ENCODE measurements at regions not wholly inside any gene's neighbourhood (a gene's known extent, or its start where the extent isn't known, plus 50 kb on each side); places are given as distances from the start of the nearest gene placed in this dataset.

GRCh38 chr6:124885171-124885570 is 77.1 kb upstream of the RNF217 start:
- DNase-seq (ENCODE audit: low spot score, unreplicated experiment), result no peak
- H3K27ac Mint-ChIP-seq, result peak overlapping the region; percentile 28
- H3K27me3 Mint-ChIP-seq, result peaks cover 3% of the 10 kb centered on the region
- H3K4me3 Mint-ChIP-seq (ENCODE audit: low read depth), result no peak overlapping the region
- H3K36me3 Mint-ChIP-seq (ENCODE audit: insufficient read depth), result no peaks in the 10 kb centered on the region
- H3K9me3 Mint-ChIP-seq (ENCODE audit: low read depth), result no peaks in the 10 kb centered on the region
- TF ChIP-seq, protein P1, sequence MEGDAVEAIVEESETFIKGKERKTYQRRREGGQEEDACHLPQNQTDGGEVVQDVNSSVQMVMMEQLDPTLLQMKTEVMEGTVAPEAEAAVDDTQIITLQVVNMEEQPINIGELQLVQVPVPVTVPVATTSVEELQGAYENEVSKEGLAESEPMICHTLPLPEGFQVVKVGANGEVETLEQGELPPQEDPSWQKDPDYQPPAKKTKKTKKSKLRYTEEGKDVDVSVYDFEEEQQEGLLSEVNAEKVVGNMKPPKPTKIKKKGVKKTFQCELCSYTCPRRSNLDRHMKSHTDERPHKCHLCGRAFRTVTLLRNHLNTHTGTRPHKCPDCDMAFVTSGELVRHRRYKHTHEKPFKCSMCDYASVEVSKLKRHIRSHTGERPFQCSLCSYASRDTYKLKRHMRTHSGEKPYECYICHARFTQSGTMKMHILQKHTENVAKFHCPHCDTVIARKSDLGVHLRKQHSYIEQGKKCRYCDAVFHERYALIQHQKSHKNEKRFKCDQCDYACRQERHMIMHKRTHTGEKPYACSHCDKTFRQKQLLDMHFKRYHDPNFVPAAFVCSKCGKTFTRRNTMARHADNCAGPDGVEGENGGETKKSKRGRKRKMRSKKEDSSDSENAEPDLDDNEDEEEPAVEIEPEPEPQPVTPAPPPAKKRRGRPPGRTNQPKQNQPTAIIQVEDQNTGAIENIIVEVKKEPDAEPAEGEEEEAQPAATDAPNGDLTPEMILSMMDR (IDR thresholded peaks at IDR 0.05; ENCODE audit: unreplicated experiment), result no peak
- peaks cover 32% of the 10 kb centered on the region for H3K4me1 Mint-ChIP-seq (ENCODE audit: low read depth)

DNA sequence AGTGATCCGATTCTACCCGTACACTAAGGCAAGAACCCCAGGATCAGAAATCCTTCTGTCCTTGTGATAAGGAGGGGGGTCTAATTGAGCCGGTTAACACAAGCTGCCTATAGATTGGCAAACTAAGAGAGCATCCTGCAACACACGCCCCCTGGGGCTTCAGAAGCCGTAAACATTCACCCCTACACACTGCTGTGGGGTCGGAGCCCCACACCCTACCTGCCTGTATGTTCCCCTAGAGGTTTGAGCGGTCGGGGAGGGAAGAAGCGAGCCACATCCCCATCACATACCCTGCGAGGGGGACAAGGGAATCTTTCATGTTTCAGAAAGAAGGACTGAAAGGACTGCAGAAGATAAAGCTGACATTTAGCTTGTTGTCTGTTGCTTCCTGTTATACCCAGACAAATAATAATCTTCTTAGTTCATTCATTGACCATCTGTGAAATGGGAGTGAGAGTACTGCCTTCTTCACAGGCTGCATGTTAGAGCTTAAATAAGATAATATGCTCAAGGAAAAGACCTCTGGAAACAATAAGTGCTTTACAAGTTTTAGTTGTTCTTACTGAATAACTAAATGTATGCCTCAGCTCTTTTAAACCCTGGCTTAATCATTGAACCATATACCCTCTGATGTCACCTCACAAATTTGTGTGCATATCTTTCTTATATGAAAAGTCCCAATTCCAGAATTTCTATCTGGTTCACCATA is 74.2 kb upstream of the RNF217 start:
- TF ChIP-seq, protein P1 (IDR thresholded peaks at IDR 0.05; ENCODE audit: unreplicated experiment), result no peak
- H3K4me3 Mint-ChIP-seq (ENCODE audit: low read depth), result no peak overlapping the region

GRCh38 chr6:124888581-124889371 is 73.5 kb upstream of the RNF217 start:
- peaks cover 2% of the 10 kb centered on the region for H3K36me3 Mint-ChIP-seq (ENCODE audit: insufficient read depth)
- H3K27ac Mint-ChIP-seq, result peak overlapping the region; percentile 94
- H3K9me3 Mint-ChIP-seq (ENCODE audit: low read depth), result peaks cover 8% of the 10 kb centered on the region
- H3K4me1 Mint-ChIP-seq (ENCODE audit: low read depth), result peaks cover 22% of the 10 kb centered on the region
- peak overlapping the region; percentile 25 for H3K4me3 Mint-ChIP-seq (ENCODE audit: low read depth)
- no peaks in the 10 kb centered on the region for H3K27me3 Mint-ChIP-seq
- DNase-seq (ENCODE audit: low spot score, unreplicated experiment), result no peak
- TF ChIP-seq, protein P1 (IDR thresholded peaks at IDR 0.05; ENCODE audit: unreplicated experiment), result no peak

More for the DNA sequence above, 74.2 kb upstream of the RNF217 start:
- Mint-ChIP-seq H3K9me3 (ENCODE audit: low read depth) (peaks cover 8% of the 10 kb centered on the region), H3K4me1 (ENCODE audit: low read depth) (peaks cover 26% of the 10 kb centered on the region), H3K36me3 (ENCODE audit: insufficient read depth) (peaks cover 2% of the 10 kb centered on the region), H3K27ac (peak overlapping the region; percentile 94), H3K27me3 (peaks cover 3% of the 10 kb centered on the region)
- no peak for DNase-seq (ENCODE audit: low spot score, unreplicated experiment)

DNA sequence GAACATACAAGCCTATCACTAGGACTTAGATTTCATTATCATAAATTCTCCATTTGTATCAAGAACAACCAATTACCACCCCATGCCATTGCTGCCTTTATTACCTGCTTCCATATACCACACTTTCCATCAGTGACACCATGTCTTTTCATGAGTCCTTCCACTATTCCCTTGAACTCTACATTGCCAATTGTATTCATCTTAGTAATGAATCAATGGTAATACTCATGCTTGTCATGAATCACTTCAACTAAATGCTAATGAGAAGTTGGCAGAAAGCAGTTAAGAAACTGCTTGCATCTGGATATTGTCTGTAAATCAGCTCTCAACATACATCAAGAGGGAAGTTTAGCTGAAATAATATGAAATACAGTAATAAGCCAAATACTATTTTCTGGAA is 61.2 kb upstream of the RNF217 start:
- Mint-ChIP-seq H3K4me3 (ENCODE audit: low read depth) (no peak overlapping the region), H3K9me3 (ENCODE audit: low read depth) (peaks cover 4% of the 10 kb centered on the region), H3K4me1 (ENCODE audit: low read depth) (peaks cover 1% of the 10 kb centered on the region), H3K27me3 (no peaks in the 10 kb centered on the region), H3K27ac (no peak overlapping the region), H3K36me3 (ENCODE audit: insufficient read depth) (no peaks in the 10 kb centered on the region)
- DNase-seq (ENCODE audit: low spot score, unreplicated experiment), result no peak
- TF ChIP-seq, protein P1 (IDR thresholded peaks at IDR 0.05; ENCODE audit: unreplicated experiment), result no peak

GRCh38 chr6:124903797-124904196 is 58.4 kb upstream of the RNF217 start:
- TF ChIP-seq, protein P1 (IDR thresholded peaks at IDR 0.05; ENCODE audit: unreplicated experiment), result no peak
- DNase-seq (ENCODE audit: low spot score, unreplicated experiment), result no peak
- Mint-ChIP-seq H3K27me3 (no peaks in the 10 kb centered on the region), H3K27ac (no peak overlapping the region), H3K4me3 (ENCODE audit: low read depth) (no peak overlapping the region), H3K4me1 (ENCODE audit: low read depth) (no peaks in the 10 kb centered on the region), H3K9me3 (ENCODE audit: low read depth) (peaks cover 4% of the 10 kb centered on the region), H3K36me3 (ENCODE audit: insufficient read depth) (no peaks in the 10 kb centered on the region)

Measured in progenitor cell of endocrine pancreas (in vitro differentiated cells).